ENCODE measurements at regions not wholly inside any gene's neighbourhood (a gene's known extent, or its start where the extent isn't known, plus 50 kb on each side); places are given as distances from the start of the nearest gene placed in this dataset.

GRCh38 chr20:12673352-12673751 is 335.4 kb upstream of the SPTLC3 start (continued):
- TF ChIP-seq, protein P1, sequence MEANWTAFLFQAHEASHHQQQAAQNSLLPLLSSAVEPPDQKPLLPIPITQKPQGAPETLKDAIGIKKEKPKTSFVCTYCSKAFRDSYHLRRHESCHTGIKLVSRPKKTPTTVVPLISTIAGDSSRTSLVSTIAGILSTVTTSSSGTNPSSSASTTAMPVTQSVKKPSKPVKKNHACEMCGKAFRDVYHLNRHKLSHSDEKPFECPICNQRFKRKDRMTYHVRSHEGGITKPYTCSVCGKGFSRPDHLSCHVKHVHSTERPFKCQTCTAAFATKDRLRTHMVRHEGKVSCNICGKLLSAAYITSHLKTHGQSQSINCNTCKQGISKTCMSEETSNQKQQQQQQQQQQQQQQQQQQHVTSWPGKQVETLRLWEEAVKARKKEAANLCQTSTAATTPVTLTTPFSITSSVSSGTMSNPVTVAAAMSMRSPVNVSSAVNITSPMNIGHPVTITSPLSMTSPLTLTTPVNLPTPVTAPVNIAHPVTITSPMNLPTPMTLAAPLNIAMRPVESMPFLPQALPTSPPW (CRISPR knock-in tag; IDR thresholded peaks at IDR 0.05) = no peak

DNA sequence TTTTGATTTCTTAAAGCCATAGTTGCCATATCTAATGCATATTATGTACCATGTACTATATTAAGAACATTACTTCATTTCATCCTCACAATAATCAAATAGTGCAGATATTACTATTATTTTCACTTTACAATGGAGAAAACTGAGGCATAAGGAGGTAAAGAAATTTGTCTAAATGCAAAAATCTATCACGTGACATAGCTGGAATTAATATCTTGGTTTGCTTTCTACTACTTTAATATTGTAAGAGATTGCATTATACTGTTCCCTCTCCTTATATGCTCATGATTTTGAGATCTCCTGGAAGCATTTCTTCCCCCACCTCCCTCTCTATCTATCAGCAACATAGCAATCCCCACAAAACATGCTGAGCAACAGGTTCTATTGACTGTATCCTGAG is 330.8 kb upstream of the SPTLC3 start:
- Histone ChIP-seq H3K36me3 (ENCODE audit: control insufficient read depth, insufficient read depth, low read length) (no peaks in the 10 kb centered on the region), H3K9me3 (replicated peaks; ENCODE audit: control insufficient read depth, insufficient read depth, low read depth, low read length) (no peaks in the 10 kb centered on the region), H3K9me1 (ENCODE audit: control insufficient read depth, insufficient read depth, low read length) (no peaks in the 10 kb centered on the region), H3K4me2 (ENCODE audit: insufficient read depth, low read length) (no peak overlapping the region), H4K20me1 (replicated peaks; ENCODE audit: control insufficient read depth, insufficient read depth, low read length) (no peaks in the 10 kb centered on the region), H3K27me3 (ENCODE audit: control insufficient read depth in 2 of 2, insufficient read depth in 2 of 2, low read length in 2 of 2) (no peaks in the 10 kb centered on the region), H3K27ac (ENCODE audit: extremely low read depth, low read depth, low read length) (no peak overlapping the region), H3K4me3 (no peak overlapping the region), H3K4me1 (replicated peaks in 1 of 2; ENCODE audit: control insufficient read depth in 2 of 2, insufficient read depth in 2 of 2, low read length in 2 of 2) (no peaks in the 10 kb centered on the region), H2AFZ (ENCODE audit: low read depth, low read length) (no peak overlapping the region), H3K79me2 (ENCODE audit: control insufficient read depth, insufficient read depth, low read length) (no peaks in the 10 kb centered on the region), H3K9ac (ENCODE audit: insufficient read depth in 1 of 2, low read depth in 2 of 2, low read length in 2 of 2) (no peak overlapping the region)
- intact Hi-C loops (cut with micrococcal nuclease) (no loop called here), in situ Hi-C loops (cut with MboI) (no loop called here)
- no peak for FAIRE-seq
- TF ChIP-seq, protein P2, sequence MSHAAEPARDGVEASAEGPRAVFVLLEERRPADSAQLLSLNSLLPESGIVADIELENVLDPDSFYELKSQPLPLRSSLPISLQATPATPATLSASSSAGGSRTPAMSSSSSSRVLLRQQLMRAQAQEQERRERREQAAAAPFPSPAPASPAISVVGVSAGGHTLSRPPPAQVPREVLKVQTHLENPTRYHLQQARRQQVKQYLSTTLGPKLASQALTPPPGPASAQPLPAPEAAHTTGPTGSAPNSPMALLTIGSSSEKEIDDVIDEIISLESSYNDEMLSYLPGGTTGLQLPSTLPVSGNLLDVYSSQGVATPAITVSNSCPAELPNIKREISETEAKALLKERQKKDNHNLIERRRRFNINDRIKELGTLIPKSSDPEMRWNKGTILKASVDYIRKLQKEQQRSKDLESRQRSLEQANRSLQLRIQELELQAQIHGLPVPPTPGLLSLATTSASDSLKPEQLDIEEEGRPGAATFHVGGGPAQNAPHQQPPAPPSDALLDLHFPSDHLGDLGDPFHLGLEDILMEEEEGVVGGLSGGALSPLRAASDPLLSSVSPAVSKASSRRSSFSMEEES (CRISPR knock-in tag; IDR thresholded peaks at IDR 0.05) = peak; percentile 59
- no peak for TF ChIP-seq GABPA (tag; conservative IDR thresholded peaks at IDR 0.05; ENCODE audit: low read depth)
- no peak for ATAC-seq
- no TSS peak for BruUV-seq (replicated peaks)
- no peak for DNase-seq (ENCODE audit: extremely low read depth in 1 of 4, low spot score in 3 of 4)
- CTCF ChIA-PET (ENCODE audit: low intra/inter-chr PET ratio) = no interaction called here
- WGBS (ENCODE audit: insufficient coverage, low coverage, missing lambda C conversion rate) = 0% methylated on average over 1 of the region's 1 CpG
- POLR2A ChIA-PET = no interaction called here
